PC-3 (cell line): ENCODE measurements at regions not wholly inside any gene's neighbourhood (a gene's known extent, or its start where the extent isn't known, plus 50 kb on each side); places are given as distances from the start of the nearest gene placed in this dataset.
"Not testable (repeated sequence)": the region's sequence is repeated elsewhere in the genome, so short reads cannot be mapped to it uniquely, and the experiment has no call there.

Experiments used
- ATAC-seq: fragments of 200-7000 bp; cut with Tn5 transposase; 2 replicates; pipeline ENCODE4 v1.9.1; 2020; ENCODE audit warnings: mild to moderate bottlenecking, moderate library complexity
- BruUV-seq: library from RNA; stranded (reverse); fragments of 400-500 nt; replicated peaks from 2 replicates; lab custom pipeline; 2021; lab: Mats Ljungman, UMichigan
- CTCF ChIA-PET: fragments of 300-600 bp; sonication (Branson Sonifier 250); formaldehyde crosslinking; loops from one replicate; lab custom pipeline; 2022; ENCODE audit warnings: antibody characterized with exemption; lab: Charles Lee
- POLR2A ChIA-PET: fragments of 300-600 bp; sonication (Branson Sonifier 250); formaldehyde crosslinking; loops from one replicate; lab custom pipeline; 2022; ENCODE audit warnings: antibody characterized with exemption; ENCODE audit not compliant: unreplicated experiment; lab: Charles Lee
- DNase-seq: peaks from one replicate; pipeline ENCODE4 v3.0.0-alpha.2; 2015
- H2AFZ ChIP-seq: fragments of 300-600 bp; sonication (generic); 2 replicates; pipeline ENCODE4 v1.6.0; 2016; ENCODE audit warnings: antibody characterized with exemption, low read length
- H3F3A ChIP-seq: fragments of 300-600 bp; sonication (generic); one replicate; pipeline ENCODE4 v1.6.0; 2017; ENCODE audit warnings: antibody characterized with exemption, low read length, control low read depth, mild to moderate bottlenecking; ENCODE audit not compliant: unreplicated experiment
- H3K27ac ChIP-seq: fragments of 300-600 bp; sonication (generic); 2 replicates; pipeline ENCODE4 v1.5.1; 2016; ENCODE audit warnings: mild to moderate bottlenecking, low read length
- H3K27me3 ChIP-seq: fragments of 300-600 bp; sonication (generic); 2 replicates; pipeline ENCODE4 v1.6.1; 2016; ENCODE audit warnings: low read length, mixed read lengths
- H3K36me3 ChIP-seq: fragments of 300-600 bp; sonication (generic); 2 replicates; pipeline ENCODE4 v1.6.1; 2016; ENCODE audit warnings: low read depth, mixed run types, low read length, mixed read lengths
- H3K4me1 ChIP-seq: fragments of 300-600 bp; sonication (generic); 2 replicates; pipeline ENCODE4 v1.5.1; 2016; ENCODE audit warnings: low read length; ENCODE audit not compliant: insufficient read depth
- H3K4me2 ChIP-seq: fragments of 300-600 bp; sonication (generic); 2 replicates; pipeline ENCODE4 v1.6.0; 2016; ENCODE audit warnings: low read length
- H3K4me3 ChIP-seq: fragments of 300-600 bp; sonication (generic); 2 replicates; pipeline ENCODE4 v1.5.1; 2016; ENCODE audit warnings: mild to moderate bottlenecking, low read length, mixed read lengths
- H3K79me2 ChIP-seq: fragments of 300-600 bp; sonication (generic); 2 replicates; pipeline ENCODE4 v1.6.1; 2017; ENCODE audit warnings: low read length, mixed read lengths
- H3K9ac ChIP-seq: fragments of 300-600 bp; sonication (generic); 2 replicates; pipeline ENCODE4 v1.6.0; 2016; ENCODE audit warnings: mild to moderate bottlenecking, low read length
- H3K9me2 ChIP-seq: fragments of 300-600 bp; sonication (generic); replicated peaks from 2 replicates; pipeline ENCODE4 v1.6.1; 2016; ENCODE audit warnings: mixed run types, low read length, mixed read lengths
- H3K9me3 ChIP-seq: fragments of 300-600 bp; sonication (generic); 2 replicates; pipeline ENCODE4 v1.6.1; 2016; ENCODE audit warnings: low read length, mixed read lengths
- H4K20me1 ChIP-seq: fragments of 300-600 bp; sonication (generic); 2 replicates; pipeline ENCODE4 v1.6.1; 2016; ENCODE audit warnings: low read length, mixed read lengths
- EZH2 ChIP-seq: fragments of 300-600 bp; sonication (generic); IDR thresholded peaks from one replicate; pipeline ENCODE4 v1.6.1; 2017; ENCODE audit warnings: antibody characterized with exemption, mild to moderate bottlenecking, low read length; ENCODE audit not compliant: unreplicated experiment
- EZH2phosphoT487 ChIP-seq: fragments of 300-600 bp; sonication (generic); IDR thresholded peaks from 2 replicates; pipeline ENCODE4 v1.6.1; 2018; ENCODE audit warnings: mild to moderate bottlenecking, antibody characterized with exemption, low read length, borderline replicate concordance
- intact Hi-C: fragments of 100-400 bp; cut with micrococcal nuclease; formaldehyde crosslinking; loops from 2 replicates; pipeline ENCODE4 v1.9.0; 2023
- TF ChIP-seq, protein P1 (sequence below): fragments of 300-600 bp; sonication (generic); conservative IDR thresholded peaks from 2 replicates; pipeline ENCODE4 v1.5.1; 2017; ENCODE audit warnings: antibody characterized with exemption, low read depth, mild to moderate bottlenecking, low read length

DNA sequence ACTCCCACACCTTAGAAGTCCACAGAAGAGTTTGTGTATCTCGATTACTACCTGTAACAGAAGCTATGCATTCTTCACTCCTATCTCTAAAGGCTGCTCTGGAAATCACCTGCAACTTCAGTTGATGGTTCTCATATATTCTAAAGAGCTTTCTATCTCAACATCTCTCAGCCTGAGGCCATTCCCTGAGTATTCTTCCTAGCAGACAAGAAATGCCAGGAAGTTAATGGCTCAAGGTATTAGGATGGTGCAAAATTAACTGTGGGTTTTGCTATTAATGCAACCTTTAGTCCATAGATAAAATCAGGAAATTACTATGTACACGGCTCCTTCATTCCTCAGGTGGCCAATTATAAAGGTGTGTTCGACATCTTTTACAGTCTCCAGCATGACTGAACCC, 290.1 kb downstream of the ZNF716 start:
- H3K36me3 ChIP-seq, H3K4me2 ChIP-seq, BruUV-seq, H3K4me3 ChIP-seq, H3K4me1 ChIP-seq, POLR2A ChIA-PET, DNase-seq, H4K20me1 ChIP-seq, intact Hi-C loops, H3K9me3 ChIP-seq, H3K27me3 ChIP-seq, H3K9me2 ChIP-seq, H3K27ac ChIP-seq, CTCF ChIA-PET, H2AFZ ChIP-seq, H3K9ac ChIP-seq, ATAC-seq, H3K79me2 ChIP-seq, H3F3A ChIP-seq: not testable (repeated sequence)

DNA sequence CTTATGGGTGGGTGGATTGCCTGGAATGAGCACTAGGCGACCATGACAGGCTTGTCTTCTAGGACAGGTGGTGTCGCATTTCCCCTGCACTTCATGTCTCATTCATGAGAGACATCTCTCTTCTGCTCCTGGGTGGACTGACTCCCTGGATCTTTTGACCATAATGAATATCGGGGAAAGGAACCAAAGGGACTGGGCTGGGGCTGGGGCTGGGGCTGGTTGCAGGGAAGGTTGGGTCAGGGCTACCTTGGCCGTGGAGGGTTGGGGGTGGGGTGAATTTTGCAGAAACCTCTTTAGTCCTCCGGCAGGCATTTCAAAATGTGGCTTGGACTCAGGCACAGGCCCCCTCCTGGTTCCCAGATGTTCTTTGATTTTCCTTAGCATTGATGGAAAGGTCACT, 319.2 kb downstream of the ZNF716 start:
- no peak overlapping the region for H3K9ac ChIP-seq
- no peak overlapping the region for H3K4me2 ChIP-seq
- no peaks in the 10 kb centered on the region for H3K9me2 ChIP-seq
- H4K20me1 ChIP-seq: no peaks in the 10 kb centered on the region
- DNase-seq (no peak), ATAC-seq (no peak)
- H3K9me3 ChIP-seq: no peaks in the 10 kb centered on the region
- no peaks in the 10 kb centered on the region for H3K4me1 ChIP-seq
- no peaks in the 10 kb centered on the region for H3K36me3 ChIP-seq
- H3K27ac ChIP-seq: no peak overlapping the region
- no peaks in the 10 kb centered on the region for H3F3A ChIP-seq
- intact Hi-C loops: no loop called here
- H3K4me3 ChIP-seq: no peak overlapping the region
- TF ChIP-seq EZH2 (no peak), EZH2phosphoT487 (no peak)
- TF ChIP-seq, protein P1, sequence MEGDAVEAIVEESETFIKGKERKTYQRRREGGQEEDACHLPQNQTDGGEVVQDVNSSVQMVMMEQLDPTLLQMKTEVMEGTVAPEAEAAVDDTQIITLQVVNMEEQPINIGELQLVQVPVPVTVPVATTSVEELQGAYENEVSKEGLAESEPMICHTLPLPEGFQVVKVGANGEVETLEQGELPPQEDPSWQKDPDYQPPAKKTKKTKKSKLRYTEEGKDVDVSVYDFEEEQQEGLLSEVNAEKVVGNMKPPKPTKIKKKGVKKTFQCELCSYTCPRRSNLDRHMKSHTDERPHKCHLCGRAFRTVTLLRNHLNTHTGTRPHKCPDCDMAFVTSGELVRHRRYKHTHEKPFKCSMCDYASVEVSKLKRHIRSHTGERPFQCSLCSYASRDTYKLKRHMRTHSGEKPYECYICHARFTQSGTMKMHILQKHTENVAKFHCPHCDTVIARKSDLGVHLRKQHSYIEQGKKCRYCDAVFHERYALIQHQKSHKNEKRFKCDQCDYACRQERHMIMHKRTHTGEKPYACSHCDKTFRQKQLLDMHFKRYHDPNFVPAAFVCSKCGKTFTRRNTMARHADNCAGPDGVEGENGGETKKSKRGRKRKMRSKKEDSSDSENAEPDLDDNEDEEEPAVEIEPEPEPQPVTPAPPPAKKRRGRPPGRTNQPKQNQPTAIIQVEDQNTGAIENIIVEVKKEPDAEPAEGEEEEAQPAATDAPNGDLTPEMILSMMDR: no peak
- H2AFZ ChIP-seq: no peak overlapping the region
- no peaks in the 10 kb centered on the region for H3K27me3 ChIP-seq
- no TSS peak for BruUV-seq
- ChIA-PET POLR2A (no interaction called here), CTCF (no interaction called here)
- no peaks in the 10 kb centered on the region for H3K79me2 ChIP-seq

- no peak overlapping the region for H3K4me3 ChIP-seq
- H2AFZ ChIP-seq: no peak overlapping the region
- H4K20me1 ChIP-seq: no peaks in the 10 kb centered on the region
- DNase-seq (no peak), ATAC-seq (no peak)
- H3K9me3 ChIP-seq: no peaks in the 10 kb centered on the region
- POLR2A ChIA-PET: no interaction called here
- intact Hi-C loops: no loop called here
- BruUV-seq: no TSS peak
- CTCF ChIA-PET: no interaction called here
- no peak overlapping the region for H3K27ac ChIP-seq
- H3K27me3 ChIP-seq: no peaks in the 10 kb centered on the region
- no peaks in the 10 kb centered on the region for H3K79me2 ChIP-seq
- no peaks in the 10 kb centered on the region for H3K36me3 ChIP-seq
- no peaks in the 10 kb centered on the region for H3K9me2 ChIP-seq
- no peaks in the 10 kb centered on the region for H3F3A ChIP-seq
- no peak overlapping the region for H3K9ac ChIP-seq
- no peaks in the 10 kb centered on the region for H3K4me1 ChIP-seq
- TF ChIP-seq, protein P1: no peak
- TF ChIP-seq EZH2: no peak
- TF ChIP-seq EZH2phosphoT487: no peak
- no peak overlapping the region for H3K4me2 ChIP-seq
These were observed 320.0 kb downstream of the ZNF716 start for GRCh38 chr7:57769958-57770357.
